Dermis blood vessel endothelial cell (primary cell): ENCODE measurements at regions not wholly inside any gene's neighbourhood (a gene's known extent, or its start where the extent isn't known, plus 50 kb on each side); places are given as distances from the start of the nearest gene placed in this dataset.

Experiments
- DNase-seq: peaks from one replicate; pipeline ENCODE4 v3.0.0; 2010

GRCh38 chr13:111844222-111844671 is 222.7 kb upstream of the SOX1 start:
- no peak for DNase-seq

GRCh38 chr13:111844682-111845081 is 222.3 kb upstream of the SOX1 start:
- DNase-seq, result no peak

GRCh38 chr13:111845621-111846351 is 221.2 kb upstream of the SOX1 start:
- DNase-seq, result no peak

- DNase-seq, result no peak
Observed at GRCh38 chr13:111846391-111847159, 220.4 kb upstream of the SOX1 start.

- DNase-seq, result no peak
Observed at GRCh38 chr13:111847964-111848363, 219.0 kb upstream of the SOX1 start.

GRCh38 chr13:111850458-111850857 is 216.5 kb upstream of the SOX1 start:
- DNase-seq, result no peak

- no peak for DNase-seq
Observed at GRCh38 chr13:111850976-111851375, 216.0 kb upstream of the SOX1 start.

- no peak for DNase-seq
Observed at GRCh38 chr13:111852725-111853518, 214.0 kb upstream of the SOX1 start.

GRCh38 chr13:111853721-111854120 is 213.2 kb upstream of the SOX1 start:
- no peak for DNase-seq

- DNase-seq, result no peak
Observed at GRCh38 chr13:111854403-111854802, 212.5 kb upstream of the SOX1 start.

GRCh38 chr13:111855191-111855590 is 211.8 kb upstream of the SOX1 start:
- no peak for DNase-seq

- DNase-seq, result no peak
Observed at GRCh38 chr13:111855786-111856185, 211.2 kb upstream of the SOX1 start.

GRCh38 chr13:111856571-111856970 is 210.4 kb upstream of the SOX1 start:
- no peak for DNase-seq

GRCh38 chr13:111857336-111857735 is 209.6 kb upstream of the SOX1 start:
- no peak for DNase-seq

- no peak for DNase-seq
Observed at GRCh38 chr13:111857846-111858560, 208.9 kb upstream of the SOX1 start.

- DNase-seq, result no peak
Observed at GRCh38 chr13:111858571-111858970, 208.4 kb upstream of the SOX1 start.

GRCh38 chr13:111859354-111860230 is 207.4 kb upstream of the SOX1 start:
- DNase-seq, result no peak

- DNase-seq, result no peak
Observed at GRCh38 chr13:111860231-111860552, 206.8 kb upstream of the SOX1 start.

- no peak for DNase-seq
Observed at GRCh38 chr13:111861319-111861718, 205.6 kb upstream of the SOX1 start.

GRCh38 chr13:111861766-111862366 is 205.1 kb upstream of the SOX1 start:
- DNase-seq, result no peak
